SK-N-SH (cell line): ENCODE measurements at regions not wholly inside any gene's neighbourhood (a gene's known extent, or its start where the extent isn't known, plus 50 kb on each side); places are given as distances from the start of the nearest gene placed in this dataset.

Experiments used
- CTCF ChIA-PET: fragments of 300-600, 350-600 bp; formaldehyde crosslinking; extraction: SDS; loops from one replicate; lab custom pipeline; 2021; lab: Yijun Ruan, JAX
- POLR2A ChIA-PET: fragments of 350-600 bp; sonication (Branson Sonifier 250); formaldehyde crosslinking; extraction: SDS; loops from one replicate; lab custom pipeline; 2020; ENCODE audit warnings: antibody characterized with exemption, inconsistent platforms; lab: Yijun Ruan, JAX
- DNase-seq: peaks from one replicate; pipeline ENCODE4 v3.0.0; 2012
- H2AFZ ChIP-seq: fragments of 200-600 bp; sonication (generic); 2 replicates; pipeline ENCODE4 v1.8.1; 2016; ENCODE audit warnings: antibody characterized with exemption, mild to moderate bottlenecking, low read depth
- H3F3A ChIP-seq: fragments of 200-600 bp; sonication (generic); replicated peaks from 2 replicates; pipeline ENCODE3; 2016; ENCODE audit warnings: antibody characterized with exemption, mild to moderate bottlenecking; ENCODE audit not compliant: insufficient read depth
- H3K27ac ChIP-seq, 2 experiments: fragments of 200-500 bp in 1 of 2; fragments of 200-600 bp in 1 of 2; sonication (Bioruptor generic) in 1 of 2; sonication (generic), shearing (Covaris generic) in 1 of 2; 2 replicates each; pipeline versions ENCODE4 v1.5.1 to v1.6.1; 2014 to 2016; ENCODE audit warnings: low read depth in 2 of 2, inconsistent platforms in 1 of 2, low read length in 1 of 2, mild to moderate bottlenecking in 1 of 2, mixed read lengths in 1 of 2
- H3K27me3 ChIP-seq: fragments of 200-600 bp; sonication (generic), shearing (Covaris generic); 2 replicates; pipeline ENCODE4 v1.6.1; 2016; ENCODE audit warnings: mixed run types; ENCODE audit not compliant: insufficient read depth
- H3K36me3 ChIP-seq, 2 experiments: fragments of 200-500 bp in 1 of 2; fragments of 200-600 bp in 1 of 2; sonication (Bioruptor generic) in 1 of 2; sonication (generic) in 1 of 2; replicated peaks in 1 of 2; 2 replicates each; pipeline versions ENCODE3 to v1.5.1; 2014 to 2016; ENCODE audit warnings: low read length in 1 of 2, mild to moderate bottlenecking in 1 of 2; ENCODE audit not compliant: insufficient read depth in 2 of 2, control insufficient read depth in 1 of 2
- H3K4me1 ChIP-seq, 2 experiments: fragments of 200-500 bp in 1 of 2; fragments of 200-600 bp in 1 of 2; sonication (Bioruptor generic) in 1 of 2; sonication (generic), shearing (Covaris generic) in 1 of 2; 2 replicates each; pipeline versions ENCODE4 v1.5.1 to v1.6.1; 2014 to 2016; ENCODE audit warnings: low read depth in 1 of 2, low read length in 1 of 2, mixed run types in 1 of 2; ENCODE audit not compliant: insufficient read depth in 2 of 2, control insufficient read depth in 1 of 2
- H3K4me2 ChIP-seq: fragments of 200-600 bp; sonication (generic), shearing (Covaris generic); 2 replicates; pipeline ENCODE4 v1.6.1; 2017; ENCODE audit warnings: mixed run types
- H3K4me3 ChIP-seq, 2 experiments: fragments of 200-500 bp in 1 of 2; fragments of 200-600 bp in 1 of 2; sonication (Bioruptor generic) in 1 of 2; sonication (generic), shearing (Covaris generic) in 1 of 2; 2 replicates each; pipeline versions ENCODE4 v1.5.1 to v1.8.1; 2014 to 2016; ENCODE audit warnings: low read depth in 2 of 2, inconsistent platforms in 1 of 2, low read length in 1 of 2, mild to moderate bottlenecking in 1 of 2, mixed read lengths in 1 of 2, moderate library complexity in 1 of 2
- H3K79me2 ChIP-seq: fragments of 200-600 bp; sonication (generic); 2 replicates; pipeline ENCODE4 v1.8.1; 2017; ENCODE audit warnings: mild to moderate bottlenecking; ENCODE audit not compliant: insufficient read depth
- H3K9ac ChIP-seq: fragments of 200-600 bp; sonication (generic); 2 replicates; pipeline ENCODE4 v1.6.1; 2017; ENCODE audit warnings: mixed run types
- H3K9me2 ChIP-seq: fragments of 200-600 bp; sonication (generic); 2 replicates; pipeline ENCODE4 v1.6.1; 2017; ENCODE audit warnings: mixed run types
- H3K9me3 ChIP-seq: fragments of 200-600 bp; sonication (generic); 2 replicates; pipeline ENCODE4 v1.6.1; 2017; ENCODE audit warnings: mixed run types, mild to moderate bottlenecking, moderate library complexity
- H4K20me1 ChIP-seq: fragments of 200-600 bp; sonication (generic); 2 replicates; pipeline ENCODE4 v1.6.1; 2017; ENCODE audit warnings: mild to moderate bottlenecking, mixed run types; ENCODE audit not compliant: insufficient read depth
- CHD2 ChIP-seq: fragments of 150-350 bp; IDR thresholded peaks from 2 replicates; pipeline ENCODE4 v1.6.1; 2018; ENCODE audit warnings: low read length; ENCODE audit not compliant: partially characterized antibody
- ELF1 ChIP-seq: IDR thresholded peaks from 2 replicates; pipeline ENCODE4 v1.4.0; 2012
- EZH2phosphoT487 ChIP-seq: fragments of 200-600 bp; sonication (generic); IDR thresholded peaks from 2 replicates; pipeline ENCODE4 v1.6.1; 2017; ENCODE audit warnings: low read depth, mixed run types, mild to moderate bottlenecking, antibody characterized with exemption, moderate library complexity, borderline replicate concordance
- FOSL2 ChIP-seq: IDR thresholded peaks from 2 replicates; pipeline ENCODE4 v1.4.0; 2012; ENCODE audit warnings: low read depth, mild to moderate bottlenecking, moderate library complexity, borderline replicate concordance
- FOXJ3 ChIP-seq: sonication (generic); formaldehyde crosslinking; IDR thresholded peaks from 2 replicates; pipeline ENCODE4 v1.5.1; 2020; ENCODE audit warnings: mild to moderate bottlenecking, missing genetic modification reagents
- FOXM1 ChIP-seq: IDR thresholded peaks from 2 replicates; pipeline ENCODE4 v1.4.0; 2012; ENCODE audit warnings: low read depth, mild to moderate bottlenecking
- GABPA ChIP-seq: IDR thresholded peaks from 2 replicates; pipeline ENCODE4 v1.4.0; 2012; ENCODE audit warnings: low read depth, mild to moderate bottlenecking
- GATA2 ChIP-seq: sonication (generic); formaldehyde crosslinking; IDR thresholded peaks from 2 replicates; pipeline ENCODE4 v1.5.0; 2020; ENCODE audit warnings: mild to moderate bottlenecking, missing genetic modification reagents
- JUND ChIP-seq: IDR thresholded peaks from 2 replicates; pipeline ENCODE4 v1.4.0; 2012
- MAX ChIP-seq: IDR thresholded peaks from 2 replicates; pipeline ENCODE4 v1.4.0; 2012; ENCODE audit warnings: low read depth
- MEF2A ChIP-seq: IDR thresholded peaks from 2 replicates; pipeline ENCODE4 v1.4.0; 2012; ENCODE audit warnings: low read depth, borderline replicate concordance
- NFIC ChIP-seq: IDR thresholded peaks from 2 replicates; pipeline ENCODE4 v1.4.0; 2012; ENCODE audit warnings: borderline replicate concordance
- NRF1 ChIP-seq: IDR thresholded peaks from 2 replicates; pipeline ENCODE4 v1.6.1; 2012; ENCODE audit warnings: low read depth, mild to moderate bottlenecking, low read length
- PBX3 ChIP-seq: IDR thresholded peaks from 2 replicates; pipeline ENCODE4; 2012
- RCOR1 ChIP-seq: fragments of 150-350 bp; IDR thresholded peaks from 2 replicates; pipeline ENCODE4 v1.6.1; 2017; ENCODE audit warnings: antibody characterized with exemption, low read length
- RFX5 ChIP-seq: IDR thresholded peaks from 2 replicates; pipeline ENCODE4 v1.6.1; 2012; ENCODE audit warnings: mild to moderate bottlenecking, improper control_type of control experiment, low read length
- SIN3A ChIP-seq: IDR thresholded peaks from 2 replicates; pipeline ENCODE4 v1.6.1; 2012; ENCODE audit warnings: low read depth, mild to moderate bottlenecking, low read length, moderate library complexity, borderline replicate concordance
- SMC3 ChIP-seq: IDR thresholded peaks from 2 replicates; pipeline ENCODE4 v1.6.1; 2012; ENCODE audit warnings: low read depth, low read length, improper control_type of control experiment
- TAF1 ChIP-seq: IDR thresholded peaks from 2 replicates; pipeline ENCODE4 v1.6.1; 2012; ENCODE audit warnings: low read depth, mild to moderate bottlenecking, low read length, moderate library complexity, borderline replicate concordance
- TCF12 ChIP-seq: IDR thresholded peaks from 2 replicates; pipeline ENCODE4 v1.4.0; 2012
- TEAD4 ChIP-seq: IDR thresholded peaks from 2 replicates; pipeline ENCODE4 v1.4.0; 2012; ENCODE audit warnings: mild to moderate bottlenecking, borderline replicate concordance; ENCODE audit not compliant: insufficient read depth
- USF1 ChIP-seq: IDR thresholded peaks from 2 replicates; pipeline ENCODE4 v1.4.0; 2012; ENCODE audit warnings: low read depth, borderline replicate concordance
- USF2 ChIP-seq: fragments of 150-350 bp; IDR thresholded peaks from 2 replicates; pipeline ENCODE4 v1.6.1; 2017; ENCODE audit warnings: antibody characterized with exemption, low read length, low read depth, borderline replicate concordance
- YY1 ChIP-seq: IDR thresholded peaks from 2 replicates; pipeline ENCODE4 v1.4.0; 2012; ENCODE audit warnings: low read depth, mild to moderate bottlenecking
- ZBTB33 ChIP-seq: IDR thresholded peaks from 2 replicates; pipeline ENCODE4 v1.4.0; 2012; ENCODE audit warnings: low read depth, borderline replicate concordance
- WGBS: methylation state at CpG from one replicate; pipeline ENCODE4 v1.1.6; 2017; ENCODE audit warnings: low lambda C conversion rate; 5-methylcytosine and 5-hydroxymethylcytosine counted together

- no peaks in the 10 kb centered on the region for H3K27me3 ChIP-seq
- no peaks in the 10 kb centered on the region for H3K4me1 ChIP-seq
- no peaks in the 10 kb centered on the region for H3K9me2 ChIP-seq
- WGBS = 2% methylated on average over 3 of the region's 3 CpGs
- H3K9me3 ChIP-seq = no peaks in the 10 kb centered on the region
- H3K9ac ChIP-seq = no peak overlapping the region
- H2AFZ ChIP-seq = no peak overlapping the region
- no peak overlapping the region for H3K4me2 ChIP-seq
- H3K36me3 ChIP-seq = no peaks in the 10 kb centered on the region
- TF ChIP-seq FOXJ3 (CRISPR knock-in tag) = no peak
- TF ChIP-seq MEF2A = no peak
- TF ChIP-seq FOXM1 = no peak
- no peak for TF ChIP-seq NRF1
- TF ChIP-seq EZH2phosphoT487 = no peak
- TF ChIP-seq TEAD4 = no peak
- no peak for TF ChIP-seq USF1
- no peak for TF ChIP-seq ELF1
- no peak for TF ChIP-seq TAF1
- no peak for TF ChIP-seq SIN3A
- no peak for TF ChIP-seq JUND
- no peak for TF ChIP-seq CHD2
- TF ChIP-seq FOSL2 = no peak
- no peak for TF ChIP-seq TCF12
- TF ChIP-seq NFIC = no peak
- TF ChIP-seq YY1 = no peak
- no peak for TF ChIP-seq RCOR1
- TF ChIP-seq USF2 = no peak
- no peaks in the 10 kb centered on the region for H4K20me1 ChIP-seq
- no peak overlapping the region for H3K27ac ChIP-seq
- ChIA-PET POLR2A (no interaction called here), CTCF (no interaction called here)
- H3K4me3 ChIP-seq = no peak overlapping the region
- H3F3A ChIP-seq = no peaks in the 10 kb centered on the region
- DNase-seq = no peak
- no peaks in the 10 kb centered on the region for H3K79me2 ChIP-seq
Measured at GRCh38 chr10:90047243-90047729, 345.9 kb downstream of the KIF20B start.

- Histone ChIP-seq H3K9me3 (no peaks in the 10 kb centered on the region), H3F3A (no peaks in the 10 kb centered on the region), H2AFZ (no peak overlapping the region), H3K9me2 (no peaks in the 10 kb centered on the region), H3K4me2 (no peak overlapping the region), H3K4me3 (no peak overlapping the region), H4K20me1 (no peaks in the 10 kb centered on the region), H3K79me2 (no peaks in the 10 kb centered on the region), H3K27me3 (no peaks in the 10 kb centered on the region), H3K27ac (no peak overlapping the region), H3K4me1 (no peaks in the 10 kb centered on the region), H3K9ac (no peak overlapping the region), H3K36me3 (no peaks in the 10 kb centered on the region)
- DNase-seq = no peak
- CTCF ChIA-PET = no interaction called here
- POLR2A ChIA-PET = no interaction called here
- TF ChIP-seq TAF1 (no peak), FOXJ3 (CRISPR knock-in tag) (no peak), GABPA (no peak), RFX5 (no peak), NFIC (no peak), PBX3 (no peak), USF1 (no peak), MAX (no peak), MEF2A (no peak), ELF1 (no peak), ZBTB33 (no peak), GATA2 (no peak), TCF12 (no peak), SIN3A (no peak), EZH2phosphoT487 (no peak), FOSL2 (no peak), JUND (no peak), SMC3 (no peak)
Measured at GRCh38 chr10:90051053-90051452, 349.7 kb downstream of the KIF20B start.
